H9 (cell line): ENCODE measurements at regions not wholly inside any gene's neighbourhood (a gene's known extent, or its start where the extent isn't known, plus 50 kb on each side); places are given as distances from the start of the nearest gene placed in this dataset.

ENCODE experiments used
- DNase-seq: peaks from one replicate; pipeline ENCODE4 v3.0.0-alpha.2; 2017
- H2AFZ ChIP-seq: one replicate; pipeline ENCODE4 v1.6.1; 2013; ENCODE audit warnings: mild to moderate bottlenecking, low read length, control low read depth, moderate library complexity
- H2AK5ac ChIP-seq: 2 replicates; pipeline ENCODE4 v1.6.1; 2013; ENCODE audit warnings: low read length, control low read depth, mixed read lengths; ENCODE audit not compliant: insufficient read length
- H2BK120ac ChIP-seq: one replicate; pipeline ENCODE4 v1.6.1; 2013; ENCODE audit warnings: low read depth, mild to moderate bottlenecking, low read length, control low read depth, inconsistent platforms; ENCODE audit not compliant: poor library complexity, severe bottlenecking
- H2BK12ac ChIP-seq: 2 replicates; pipeline ENCODE4 v1.6.1; 2013; ENCODE audit warnings: low read length, control low read depth, mixed read lengths, low read depth; ENCODE audit not compliant: insufficient read length
- H2BK15ac ChIP-seq: 2 replicates; pipeline ENCODE4 v1.6.1; 2013; ENCODE audit warnings: low read depth, low read length, control low read depth
- H2BK20ac ChIP-seq: one replicate; pipeline ENCODE4 v1.6.1; 2013; ENCODE audit warnings: low read depth, mild to moderate bottlenecking, low read length, control low read depth, inconsistent platforms; ENCODE audit not compliant: poor library complexity, severe bottlenecking
- H2BK5ac ChIP-seq: 2 replicates; pipeline ENCODE4 v1.6.1; 2013; ENCODE audit warnings: low read length, control low read depth, mixed read lengths; ENCODE audit not compliant: insufficient read length
- H3K14ac ChIP-seq: 2 replicates; pipeline ENCODE4 v1.6.1; 2013; ENCODE audit warnings: low read length, control low read depth; ENCODE audit not compliant: insufficient read depth
- H3K18ac ChIP-seq: 2 replicates; pipeline ENCODE4 v1.6.1; 2013; ENCODE audit warnings: low read depth, mild to moderate bottlenecking, mixed read lengths, low read length, control low read depth; ENCODE audit not compliant: insufficient read length
- H3K23ac ChIP-seq: 2 replicates; pipeline ENCODE4 v1.6.1; 2013; ENCODE audit warnings: low read length, control low read depth, mixed read lengths, low read depth; ENCODE audit not compliant: insufficient read length
- H3K23me2 ChIP-seq: 2 replicates; pipeline ENCODE4 v1.6.1; 2013; ENCODE audit warnings: low read depth, mild to moderate bottlenecking, mixed read lengths, low read length, control low read depth; ENCODE audit not compliant: insufficient read length, poor library complexity, severe bottlenecking
- H3K27ac ChIP-seq: 2 replicates; pipeline ENCODE4 v1.5.1; 2013; ENCODE audit warnings: low read length, control low read depth, mixed read lengths, low read depth; ENCODE audit not compliant: insufficient read length
- H3K27me3 ChIP-seq: 2 replicates; pipeline ENCODE4 v1.6.1; 2013; ENCODE audit warnings: low read length, control low read depth, inconsistent platforms; ENCODE audit not compliant: insufficient read depth
- H3K4ac ChIP-seq: 2 replicates; pipeline ENCODE4 v1.6.1; 2013; ENCODE audit warnings: low read depth, mild to moderate bottlenecking, control low read depth, inconsistent platforms, low read length, moderate library complexity
- H3K4me1 ChIP-seq: 2 replicates; pipeline ENCODE4 v1.6.1; 2013; ENCODE audit warnings: low read length, control low read depth, inconsistent platforms; ENCODE audit not compliant: insufficient read depth
- H3K4me2 ChIP-seq: 2 replicates; pipeline ENCODE4 v1.6.1; 2013; ENCODE audit warnings: low read length, control low read depth, mixed read lengths; ENCODE audit not compliant: insufficient read length, insufficient read depth
- H3K56ac ChIP-seq: 2 replicates; pipeline ENCODE4 v1.6.1; 2013; ENCODE audit warnings: low read depth, mild to moderate bottlenecking, mixed read lengths, low read length, control low read depth; ENCODE audit not compliant: insufficient read length
- H3K79me1 ChIP-seq: 2 replicates; pipeline ENCODE4 v1.6.1; 2013; ENCODE audit warnings: low read depth, mild to moderate bottlenecking, moderate library complexity, low read length, control low read depth, inconsistent platforms; ENCODE audit not compliant: insufficient read depth, poor library complexity, severe bottlenecking
- H3K79me2 ChIP-seq: 2 replicates; pipeline ENCODE4 v1.6.1; 2013; ENCODE audit warnings: low read length, control low read depth, inconsistent platforms; ENCODE audit not compliant: insufficient read depth
- H3K9ac ChIP-seq: 2 replicates; pipeline ENCODE4 v1.6.1; 2013; ENCODE audit warnings: low read length, control low read depth, mixed read lengths; ENCODE audit not compliant: insufficient read length; ENCODE audit errors: extremely low read depth
- H3K9me3 ChIP-seq: one replicate; pipeline ENCODE4 v1.6.1; 2013; ENCODE audit warnings: low read depth, low read length, inconsistent platforms; ENCODE audit not compliant: control insufficient read depth
- H3T11ph ChIP-seq: one replicate; pipeline ENCODE4 v1.6.1; 2013; ENCODE audit warnings: mild to moderate bottlenecking, low read length, control low read depth, inconsistent platforms
- H4K20me1 ChIP-seq: one replicate; pipeline ENCODE4 v1.6.1; 2013; ENCODE audit not compliant: control insufficient read depth, insufficient read length, insufficient read depth
- H4K5ac ChIP-seq: 2 replicates; pipeline ENCODE4 v1.6.1; 2013; ENCODE audit warnings: low read depth, mild to moderate bottlenecking, mixed read lengths, low read length, control low read depth; ENCODE audit not compliant: insufficient read length
- H4K8ac ChIP-seq: replicated peaks from 2 replicates; pipeline ENCODE4 v1.6.1; 2013; ENCODE audit warnings: low read length, control low read depth, mixed read lengths, low read depth; ENCODE audit not compliant: insufficient read length
- H4K91ac ChIP-seq: 2 replicates; pipeline ENCODE4 v1.6.1; 2013; ENCODE audit warnings: low read depth, mild to moderate bottlenecking, moderate library complexity, mixed read lengths, low read length, control low read depth; ENCODE audit not compliant: insufficient read length
- H3K27ac Mint-ChIP-seq, 3 experiments: 2 replicates in 2 of 3; 3 replicates in 1 of 3; pipeline ENCODE4 v1.8.0; 2020 to 2021; ENCODE audit warnings: mixed read lengths in 3 of 3, mild to moderate bottlenecking in 1 of 3, moderate library complexity in 1 of 3
- H3K27me3 Mint-ChIP-seq: 2 replicates; pipeline ENCODE4 v1.8.0; 2021; ENCODE audit warnings: low read depth, mild to moderate bottlenecking, moderate library complexity, mixed read lengths
- H3K36me3 Mint-ChIP-seq, 3 experiments: 2 replicates in 2 of 3; 3 replicates in 1 of 3; pipeline ENCODE4 v1.8.0; 2020 to 2021; ENCODE audit warnings: low read depth in 3 of 3, mixed read lengths in 3 of 3; ENCODE audit not compliant: insufficient read depth in 1 of 3
- H3K4me1 Mint-ChIP-seq, 2 experiments: 2 replicates each; pipeline ENCODE4 v1.8.0; 2020; ENCODE audit warnings: mixed read lengths in 2 of 2
- H3K4me3 Mint-ChIP-seq, 2 experiments: 2 replicates in 1 of 2; 3 replicates in 1 of 2; pipeline ENCODE4 v1.8.0; 2020 to 2021; ENCODE audit warnings: mild to moderate bottlenecking in 2 of 2, mixed read lengths in 2 of 2, moderate library complexity in 1 of 2
- H3K9me3 Mint-ChIP-seq, 2 experiments: 2 replicates in 1 of 2; 3 replicates in 1 of 2; pipeline ENCODE4 v1.8.0; 2020; ENCODE audit warnings: mild to moderate bottlenecking in 2 of 2, mixed read lengths in 2 of 2, moderate library complexity in 1 of 2
- TF ChIP-seq, protein P1 (sequence below): fragments of 200-600 bp; sonication (generic); conservative IDR thresholded peaks from 3 replicates; pipeline ENCODE4 v1.8.0; 2021; ENCODE audit warnings: antibody characterized with exemption, mild to moderate bottlenecking

DNA sequence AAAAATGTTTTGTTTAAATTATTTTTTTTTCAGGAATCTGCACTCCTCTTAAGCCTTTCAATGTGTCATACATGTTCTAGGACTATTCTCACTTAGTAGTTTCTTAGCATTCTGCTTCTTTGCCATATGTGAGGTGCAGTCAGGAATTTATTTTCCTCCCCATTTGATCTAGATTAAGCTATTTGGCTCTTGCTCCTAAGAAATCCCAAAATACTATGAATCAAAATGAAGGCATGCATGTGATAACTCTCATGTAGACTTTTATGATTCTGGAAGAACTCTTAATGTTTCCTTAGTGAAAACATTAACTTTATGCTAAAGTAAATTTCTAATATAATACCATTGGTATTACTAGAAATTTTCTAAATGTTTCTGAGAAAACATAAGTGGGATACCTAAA, 664.5 kb downstream of the RAPGEF2 start:
- Histone ChIP-seq H3K4me1 (no peaks in the 10 kb centered on the region), H2BK15ac (no peak overlapping the region), H3K4ac (no peak overlapping the region), H2AFZ (no peak overlapping the region), H3T11ph (no peak overlapping the region), H4K91ac (no peak overlapping the region), H3K9ac (no peak overlapping the region), H3K4me2 (no peak overlapping the region), H2BK120ac (no peak overlapping the region), H4K20me1 (no peaks in the 10 kb centered on the region), H3K27me3 (no peaks in the 10 kb centered on the region), H3K23me2 (no peaks in the 10 kb centered on the region), H3K14ac (no peak overlapping the region), H3K23ac (no peak overlapping the region), H3K18ac (no peak overlapping the region), H2AK5ac (no peak overlapping the region), H2BK12ac (no peak overlapping the region), H3K9me3 (no peaks in the 10 kb centered on the region), H2BK20ac (no peak overlapping the region), H2BK5ac (no peak overlapping the region), H3K79me1 (no peaks in the 10 kb centered on the region), H4K8ac (no peak overlapping the region), H3K79me2 (no peaks in the 10 kb centered on the region), H3K56ac (no peak overlapping the region), H4K5ac (no peak overlapping the region), H3K27ac (no peak overlapping the region)
- DNase-seq, result no peak
- Mint-ChIP-seq H3K4me3 (no peak overlapping the region), H3K9me3 (peaks cover 0 to 2% of the 10 kb centered on the region in 2 experiments; a peak in 2 of 5 replicates), H3K27me3 (no peaks in the 10 kb centered on the region), H3K27ac (no peak overlapping the region), H3K36me3 (peaks cover 0 to 3% (median 2%) of the 10 kb centered on the region in 3 experiments; a peak in 4 of 7 replicates), H3K4me1 (no peaks in the 10 kb centered on the region)
- TF ChIP-seq, protein P1, sequence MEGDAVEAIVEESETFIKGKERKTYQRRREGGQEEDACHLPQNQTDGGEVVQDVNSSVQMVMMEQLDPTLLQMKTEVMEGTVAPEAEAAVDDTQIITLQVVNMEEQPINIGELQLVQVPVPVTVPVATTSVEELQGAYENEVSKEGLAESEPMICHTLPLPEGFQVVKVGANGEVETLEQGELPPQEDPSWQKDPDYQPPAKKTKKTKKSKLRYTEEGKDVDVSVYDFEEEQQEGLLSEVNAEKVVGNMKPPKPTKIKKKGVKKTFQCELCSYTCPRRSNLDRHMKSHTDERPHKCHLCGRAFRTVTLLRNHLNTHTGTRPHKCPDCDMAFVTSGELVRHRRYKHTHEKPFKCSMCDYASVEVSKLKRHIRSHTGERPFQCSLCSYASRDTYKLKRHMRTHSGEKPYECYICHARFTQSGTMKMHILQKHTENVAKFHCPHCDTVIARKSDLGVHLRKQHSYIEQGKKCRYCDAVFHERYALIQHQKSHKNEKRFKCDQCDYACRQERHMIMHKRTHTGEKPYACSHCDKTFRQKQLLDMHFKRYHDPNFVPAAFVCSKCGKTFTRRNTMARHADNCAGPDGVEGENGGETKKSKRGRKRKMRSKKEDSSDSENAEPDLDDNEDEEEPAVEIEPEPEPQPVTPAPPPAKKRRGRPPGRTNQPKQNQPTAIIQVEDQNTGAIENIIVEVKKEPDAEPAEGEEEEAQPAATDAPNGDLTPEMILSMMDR, result no peak
